ENCODE measurements at regions not wholly inside any gene's neighbourhood (a gene's known extent, or its start where the extent isn't known, plus 50 kb on each side); places are given as distances from the start of the nearest gene placed in this dataset.
"Not testable (repeated sequence)": the region's sequence is repeated elsewhere in the genome, so short reads cannot be mapped to it uniquely, and the experiment has no call there.

GRCh38 chr9:89690334-89690912, 85.6 kb downstream of the GADD45G start:
- H3K36me3 ChIP-seq (ENCODE audit: insufficient read depth, low read length) = no peaks in the 10 kb centered on the region
- no peak for TF ChIP-seq MXI1 (conservative IDR thresholded peaks at IDR 0.05; ENCODE audit: poor library complexity, severe bottlenecking)
- no peak for TF ChIP-seq POLR2AphosphoS5 (IDR thresholded peaks at IDR 0.05)
- TF ChIP-seq, protein P1, sequence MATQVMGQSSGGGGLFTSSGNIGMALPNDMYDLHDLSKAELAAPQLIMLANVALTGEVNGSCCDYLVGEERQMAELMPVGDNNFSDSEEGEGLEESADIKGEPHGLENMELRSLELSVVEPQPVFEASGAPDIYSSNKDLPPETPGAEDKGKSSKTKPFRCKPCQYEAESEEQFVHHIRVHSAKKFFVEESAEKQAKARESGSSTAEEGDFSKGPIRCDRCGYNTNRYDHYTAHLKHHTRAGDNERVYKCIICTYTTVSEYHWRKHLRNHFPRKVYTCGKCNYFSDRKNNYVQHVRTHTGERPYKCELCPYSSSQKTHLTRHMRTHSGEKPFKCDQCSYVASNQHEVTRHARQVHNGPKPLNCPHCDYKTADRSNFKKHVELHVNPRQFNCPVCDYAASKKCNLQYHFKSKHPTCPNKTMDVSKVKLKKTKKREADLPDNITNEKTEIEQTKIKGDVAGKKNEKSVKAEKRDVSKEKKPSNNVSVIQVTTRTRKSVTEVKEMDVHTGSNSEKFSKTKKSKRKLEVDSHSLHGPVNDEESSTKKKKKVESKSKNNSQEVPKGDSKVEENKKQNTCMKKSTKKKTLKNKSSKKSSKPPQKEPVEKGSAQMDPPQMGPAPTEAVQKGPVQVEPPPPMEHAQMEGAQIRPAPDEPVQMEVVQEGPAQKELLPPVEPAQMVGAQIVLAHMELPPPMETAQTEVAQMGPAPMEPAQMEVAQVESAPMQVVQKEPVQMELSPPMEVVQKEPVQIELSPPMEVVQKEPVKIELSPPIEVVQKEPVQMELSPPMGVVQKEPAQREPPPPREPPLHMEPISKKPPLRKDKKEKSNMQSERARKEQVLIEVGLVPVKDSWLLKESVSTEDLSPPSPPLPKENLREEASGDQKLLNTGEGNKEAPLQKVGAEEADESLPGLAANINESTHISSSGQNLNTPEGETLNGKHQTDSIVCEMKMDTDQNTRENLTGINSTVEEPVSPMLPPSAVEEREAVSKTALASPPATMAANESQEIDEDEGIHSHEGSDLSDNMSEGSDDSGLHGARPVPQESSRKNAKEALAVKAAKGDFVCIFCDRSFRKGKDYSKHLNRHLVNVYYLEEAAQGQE (IDR thresholded peaks at IDR 0.05; ENCODE audit: borderline replicate concordance) = no peak
- TF ChIP-seq EZH2 (IDR thresholded peaks at IDR 0.05; ENCODE audit: borderline replicate concordance, insufficient read depth, low read length, poor library complexity, severe bottlenecking) = no peak
- no peak for TF ChIP-seq CTCF (IDR thresholded peaks at IDR 0.05; ENCODE audit: poor library complexity, severe bottlenecking)
- no peak for TF ChIP-seq EP300 (conservative IDR thresholded peaks at IDR 0.05; ENCODE audit: poor library complexity, severe bottlenecking)
- TF ChIP-seq SMC3 (conservative IDR thresholded peaks at IDR 0.05; ENCODE audit: poor library complexity) = no peak
- no peak for TF ChIP-seq TAF1 (IDR thresholded peaks at IDR 0.05; ENCODE audit: low read depth)
- no peak for TF ChIP-seq RAD21 (conservative IDR thresholded peaks at IDR 0.05)

DNA sequence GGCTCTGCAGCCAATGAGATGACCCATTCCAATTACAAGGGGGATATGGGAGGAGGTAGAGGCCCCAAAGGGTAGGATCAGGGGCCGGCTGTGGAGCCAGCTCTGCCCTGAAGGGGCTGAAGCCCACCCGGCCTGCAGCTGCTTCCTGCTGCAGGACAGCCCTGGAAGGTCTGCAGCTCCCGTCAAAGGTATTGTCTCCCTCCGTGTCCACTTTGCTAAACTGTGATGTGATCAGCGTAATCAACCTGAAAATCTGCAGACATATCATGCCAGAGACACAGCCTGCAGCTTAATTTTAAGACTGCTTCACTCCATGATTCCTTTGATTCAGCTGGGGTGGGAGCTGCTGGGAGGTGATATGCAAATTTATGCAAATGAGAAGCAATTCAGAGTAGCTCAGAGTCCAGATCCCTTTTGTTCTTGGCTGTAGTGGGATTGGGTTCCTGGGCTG, 90.7 kb downstream of the GADD45G start:
- no peaks in the 10 kb centered on the region for H3K9me3 ChIP-seq (ENCODE audit: low read length)
- no peaks in the 10 kb centered on the region for H3K27me3 ChIP-seq (ENCODE audit: insufficient read depth, low read depth, low read length)
- H3K79me2 ChIP-seq (replicated peaks; ENCODE audit: insufficient read depth, low read length) = no peaks in the 10 kb centered on the region
- H3K9me2 ChIP-seq (ENCODE audit: insufficient read depth, low read length) = no peaks in the 10 kb centered on the region
- no peak overlapping the region for H3K27ac ChIP-seq (ENCODE audit: low read length)
- no peaks in the 10 kb centered on the region for H4K20me1 ChIP-seq (ENCODE audit: insufficient read depth)
- H3K9ac ChIP-seq (ENCODE audit: low read length) = peak overlapping the region; percentile 30
- H3F3A ChIP-seq (ENCODE audit: insufficient read depth, low read length, poor library complexity, severe bottlenecking) = no peaks in the 10 kb centered on the region
- no peaks in the 10 kb centered on the region for H3K36me3 ChIP-seq (ENCODE audit: insufficient read depth, low read length)
- H3K4me2 ChIP-seq (ENCODE audit: low read length) = no peak overlapping the region
- TF ChIP-seq, protein P1 (IDR thresholded peaks at IDR 0.05; ENCODE audit: borderline replicate concordance) = no peak
- TF ChIP-seq EP300 (conservative IDR thresholded peaks at IDR 0.05; ENCODE audit: poor library complexity, severe bottlenecking) (no peak), TAF1 (IDR thresholded peaks at IDR 0.05; ENCODE audit: low read depth) (no peak), EZH2 (IDR thresholded peaks at IDR 0.05; ENCODE audit: borderline replicate concordance, insufficient read depth, low read length, poor library complexity, severe bottlenecking) (no peak), CTCF (IDR thresholded peaks at IDR 0.05; ENCODE audit: poor library complexity, severe bottlenecking) (no peak), MXI1 (conservative IDR thresholded peaks at IDR 0.05; ENCODE audit: poor library complexity, severe bottlenecking) (no peak), SMC3 (conservative IDR thresholded peaks at IDR 0.05; ENCODE audit: poor library complexity) (no peak), POLR2AphosphoS5 (IDR thresholded peaks at IDR 0.05) (no peak), RAD21 (conservative IDR thresholded peaks at IDR 0.05) (no peak)
- H2AFZ ChIP-seq (ENCODE audit: low read depth, low read length) = no peak overlapping the region
- H3K4me3 ChIP-seq (ENCODE audit: low read length) = peak overlapping the region; percentile 34

More at GRCh38 chr9:89690334-89690912, 85.6 kb downstream of the GADD45G start:
- Histone ChIP-seq H3K9me3 (ENCODE audit: low read length) (no peaks in the 10 kb centered on the region), H3K4me2 (ENCODE audit: low read length) (no peak overlapping the region), H3F3A (ENCODE audit: insufficient read depth, low read length, poor library complexity, severe bottlenecking) (no peaks in the 10 kb centered on the region), H3K27me3 (ENCODE audit: insufficient read depth, low read depth, low read length) (no peaks in the 10 kb centered on the region), H4K20me1 (ENCODE audit: insufficient read depth) (no peaks in the 10 kb centered on the region), H3K27ac (ENCODE audit: low read length) (no peak overlapping the region), H3K9me2 (ENCODE audit: insufficient read depth, low read length) (no peaks in the 10 kb centered on the region), H3K9ac (ENCODE audit: low read length) (no peak overlapping the region), H3K4me3 (ENCODE audit: low read length) (no peak overlapping the region), H2AFZ (ENCODE audit: low read depth, low read length) (no peak overlapping the region), H3K79me2 (replicated peaks; ENCODE audit: insufficient read depth, low read length) (no peaks in the 10 kb centered on the region)

GRCh38 chr9:89695979-89696378, 91.2 kb downstream of the GADD45G start:
- H3K4me3 ChIP-seq (ENCODE audit: low read length) = not testable (repeated sequence)

More at GRCh38 chr9:89695979-89696378, 91.2 kb downstream of the GADD45G start:
- not testable (repeated sequence) for H3K4me2 ChIP-seq (ENCODE audit: low read length); H3K27me3 ChIP-seq (ENCODE audit: insufficient read depth, low read depth, low read length); H3K9ac ChIP-seq (ENCODE audit: low read length); H4K20me1 ChIP-seq (ENCODE audit: insufficient read depth); H3K27ac ChIP-seq (ENCODE audit: low read length); H3K9me2 ChIP-seq (ENCODE audit: insufficient read depth, low read length); H3K9me3 ChIP-seq (ENCODE audit: low read length); H2AFZ ChIP-seq (ENCODE audit: low read depth, low read length); H3K36me3 ChIP-seq (ENCODE audit: insufficient read depth, low read length); H3F3A ChIP-seq (ENCODE audit: insufficient read depth, low read length, poor library complexity, severe bottlenecking); H3K79me2 ChIP-seq (replicated peaks; ENCODE audit: insufficient read depth, low read length)
